Right renal cortex interstitium (tissue), 3 donors: ENCODE measurements at regions not wholly inside any gene's neighbourhood (a gene's known extent, or its start where the extent isn't known, plus 50 kb on each side); places are given as distances from the start of the nearest gene placed in this dataset.
"Not testable (repeated sequence)": the region's sequence is repeated elsewhere in the genome, so short reads cannot be mapped to it uniquely, and the experiment has no call there.

ENCODE experiments used
- DNase-seq, 3 donors: peaks; one replicate each; pipeline ENCODE4 v3.0.0-alpha.2; 2013; ENCODE audit warnings: low read depth in 3 of 3, low spot score in 2 of 3

DNA sequence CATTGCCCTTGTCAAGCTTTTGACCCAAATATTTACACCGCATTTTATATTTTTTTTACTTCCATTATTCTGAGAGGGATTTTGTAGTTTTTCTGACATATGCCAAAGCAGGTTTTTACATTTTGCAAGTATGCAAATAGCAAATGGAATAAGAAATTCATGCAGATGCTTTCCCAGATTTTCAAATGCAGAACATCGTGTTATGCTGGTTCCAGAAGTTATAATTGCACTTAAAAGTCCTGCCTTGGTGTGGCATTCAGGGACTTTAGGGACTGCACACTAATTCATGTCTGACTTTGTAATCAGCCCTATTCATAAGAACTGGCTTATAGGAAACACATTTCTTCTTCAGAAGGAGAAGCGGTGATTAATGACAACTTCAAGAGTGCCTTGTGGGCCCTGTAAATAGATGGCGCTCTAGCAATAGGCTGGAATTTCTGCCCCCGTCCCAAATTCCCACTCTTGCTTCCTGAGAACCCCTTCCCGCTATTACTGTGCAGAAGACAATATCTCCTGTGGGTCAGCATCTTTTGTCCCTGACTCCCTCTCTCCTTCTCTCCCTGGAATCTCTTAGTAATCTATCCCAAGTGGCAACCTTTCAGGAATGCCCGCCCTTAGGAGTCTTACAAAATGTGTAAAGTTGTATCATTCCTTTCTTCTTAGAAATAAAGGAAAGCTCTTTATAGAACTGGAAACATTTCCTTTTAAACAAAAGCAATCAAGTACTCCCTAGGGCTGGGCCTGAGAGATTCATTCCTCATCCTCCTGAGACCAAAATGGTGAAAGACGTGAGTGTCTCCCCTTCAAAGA, 264.0 kb downstream of the INHBA start:
- DNase-seq: no peak

DNA sequence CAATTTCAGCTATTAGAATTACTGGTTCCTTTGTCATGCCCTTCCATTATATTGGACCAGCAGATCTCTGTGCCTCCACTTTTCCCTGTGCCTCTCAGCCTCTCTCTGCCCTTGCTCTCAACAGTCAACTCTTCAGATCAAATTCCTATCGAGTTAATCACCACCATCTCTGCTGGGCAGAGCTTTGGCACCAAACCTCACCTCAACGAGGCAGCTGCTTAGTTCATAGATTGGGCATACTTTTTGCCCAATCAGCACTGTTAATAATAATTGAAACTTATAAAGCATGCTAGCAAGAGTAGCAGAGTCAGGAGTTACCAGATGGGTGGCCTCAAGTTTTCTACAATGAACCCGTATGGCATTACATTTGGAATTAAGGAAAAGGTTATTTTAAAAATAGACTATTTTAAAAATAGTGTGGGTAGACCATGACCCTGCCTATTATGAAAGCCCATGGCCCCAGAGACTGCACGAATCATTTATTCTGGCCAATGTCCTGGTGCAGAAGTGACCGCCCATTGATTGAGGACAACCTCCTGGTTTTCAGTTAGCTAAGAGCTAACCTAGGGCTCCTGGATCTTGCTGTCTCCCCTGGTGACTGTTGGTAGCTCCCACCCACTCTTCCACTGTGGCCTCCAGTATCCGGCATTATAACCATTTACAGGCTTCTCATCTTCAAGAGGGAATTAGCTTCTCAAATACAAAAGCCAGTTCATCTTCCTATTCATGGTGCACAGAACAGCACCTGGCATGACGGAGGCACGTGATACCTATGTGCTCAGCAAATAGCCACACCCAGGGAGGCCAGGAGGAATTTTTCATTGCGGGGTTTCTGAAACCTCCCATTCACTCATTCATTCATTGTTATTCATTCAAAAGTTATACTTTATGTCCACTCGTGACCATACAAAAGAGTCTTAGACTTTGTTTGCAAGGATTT, 265.4 kb downstream of the INHBA start:
- no peak for DNase-seq

DNA sequence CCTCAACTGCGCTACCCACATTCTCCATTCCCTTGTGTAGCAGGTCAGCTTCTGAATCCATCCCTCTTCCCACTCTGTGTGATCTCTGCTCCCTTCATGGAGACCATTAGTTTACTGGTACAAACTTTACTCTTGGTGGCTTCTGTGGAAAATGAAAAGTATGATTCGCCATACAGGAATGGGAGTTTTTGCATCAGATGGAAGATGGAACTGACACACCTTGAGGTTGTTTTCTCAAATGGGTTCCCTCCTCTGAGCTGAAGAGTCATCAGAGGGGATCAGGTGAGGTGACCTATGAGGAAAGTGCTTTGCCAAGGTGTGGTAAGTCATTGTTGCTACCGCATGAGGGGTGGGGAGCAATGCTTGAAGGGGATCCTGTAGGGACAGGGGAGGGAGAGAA, 266.8 kb downstream of the INHBA start:
- DNase-seq: no peak

DNA sequence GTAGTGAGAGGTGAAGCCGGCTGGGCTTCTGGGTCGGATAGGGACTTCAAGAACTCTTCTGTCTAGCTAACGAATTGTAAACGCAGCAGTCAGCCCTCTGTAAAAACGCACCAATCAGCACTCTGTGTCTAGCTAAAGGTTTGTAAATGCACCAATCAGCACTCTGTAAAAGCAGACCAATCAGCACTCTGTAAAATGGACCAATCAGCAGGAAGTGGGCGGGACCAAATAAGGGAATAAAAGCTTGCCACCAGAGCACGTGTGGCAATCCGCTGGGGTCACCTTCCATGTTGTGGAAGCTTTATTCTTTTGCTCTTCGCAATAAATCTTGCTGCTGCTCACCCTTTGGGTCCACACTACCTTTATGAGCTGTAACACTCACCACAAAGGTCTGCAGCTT, 267.9 kb downstream of the INHBA start:
- not testable (repeated sequence) for DNase-seq

DNA sequence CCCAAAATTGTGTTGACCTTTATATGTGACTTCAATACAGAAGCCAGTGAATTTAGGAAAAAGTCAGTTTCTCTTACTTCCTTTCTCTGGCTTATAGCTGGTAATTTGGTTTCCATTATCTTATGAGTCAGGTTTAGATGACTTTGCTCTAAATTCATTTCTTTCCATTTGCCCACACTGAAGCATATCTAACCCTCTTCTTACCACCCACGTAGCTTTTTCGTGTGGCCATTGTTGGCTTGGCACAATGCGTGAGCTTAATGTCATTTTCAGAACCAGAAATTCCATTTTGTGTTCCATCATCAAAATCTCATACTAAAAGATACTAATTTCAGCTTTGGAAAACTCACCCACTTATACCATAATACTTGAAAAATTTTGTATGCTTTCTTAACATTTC, 271.2 kb downstream of the INHBA start:
- no peak for DNase-seq

DNA sequence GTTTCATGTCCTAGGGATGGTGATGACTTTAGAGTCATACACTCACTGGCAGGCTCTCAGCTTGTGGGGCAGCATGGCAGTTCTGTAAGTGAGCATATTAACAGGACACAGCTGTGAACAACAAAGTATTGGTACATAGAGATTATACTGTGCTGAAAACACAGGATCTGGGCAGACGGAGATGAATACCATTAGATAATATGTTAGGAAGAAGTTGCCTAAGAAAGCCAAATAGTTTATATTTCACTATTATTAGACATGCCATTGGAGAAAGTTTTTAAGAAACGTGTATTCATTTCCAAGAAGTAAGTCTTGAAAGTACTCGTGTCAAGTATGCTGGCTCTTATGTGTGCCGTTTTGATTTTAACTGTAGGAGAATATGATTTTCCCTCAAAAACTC, 274.5 kb downstream of the INHBA start:
- DNase-seq: no peak

DNA sequence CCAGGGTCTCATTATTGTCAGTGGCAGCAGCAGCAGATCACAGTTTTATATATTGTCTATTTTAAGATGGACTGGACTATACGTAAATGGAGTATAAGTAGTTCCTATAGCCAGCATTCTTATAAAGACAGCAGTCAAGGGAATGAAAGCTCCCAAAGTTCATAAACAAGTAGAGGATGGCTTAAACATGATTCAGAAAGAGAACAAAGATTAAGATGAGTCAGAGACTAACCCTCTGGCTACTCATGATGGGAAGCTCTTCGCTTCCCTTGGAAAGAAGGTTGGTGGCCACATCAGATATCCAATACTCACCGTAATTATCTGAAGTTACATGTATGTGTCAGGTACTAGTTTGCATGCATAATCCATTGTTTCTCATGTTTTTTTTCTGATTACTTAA, 277.0 kb downstream of the INHBA start:
- DNase-seq: no peak

DNA sequence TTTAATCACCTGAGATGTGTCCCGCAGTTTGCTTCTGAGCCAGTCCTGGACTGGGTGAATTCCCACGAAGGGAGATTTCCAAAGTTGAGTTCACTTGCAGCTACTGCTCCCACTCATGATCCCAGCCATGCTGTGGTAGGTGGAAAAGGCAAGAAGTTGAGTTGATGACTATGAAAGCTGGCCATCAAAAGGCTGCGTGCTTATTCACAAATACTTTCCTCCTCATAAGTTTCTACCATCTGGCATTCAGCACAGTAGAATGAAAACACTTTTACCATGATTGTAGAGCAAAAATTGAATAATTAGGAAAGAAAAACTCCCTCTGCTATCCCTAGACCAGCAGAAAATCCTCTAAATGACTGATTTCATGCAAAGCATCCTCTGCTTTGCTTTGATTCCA, 281.8 kb downstream of the INHBA start:
- DNase-seq: no peak

DNA sequence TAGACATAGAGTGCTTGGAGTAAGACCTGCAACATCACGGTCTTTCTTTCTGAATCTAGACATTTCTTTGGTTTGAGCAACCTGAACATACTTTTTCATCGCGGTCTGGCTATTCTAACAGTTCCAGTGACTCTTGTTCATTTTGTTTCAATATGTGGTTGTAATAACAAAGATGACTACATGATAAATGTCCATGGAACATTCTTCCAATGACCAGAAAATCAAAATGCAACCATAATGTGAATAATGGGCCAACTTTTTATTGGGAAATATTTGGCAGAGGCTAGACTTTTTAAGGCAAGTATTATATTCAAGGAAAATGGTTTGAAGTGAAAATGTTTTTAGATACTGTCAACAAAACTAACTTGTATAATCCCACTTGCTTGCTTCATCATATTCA, 282.5 kb downstream of the INHBA start:
- no peak for DNase-seq

DNA sequence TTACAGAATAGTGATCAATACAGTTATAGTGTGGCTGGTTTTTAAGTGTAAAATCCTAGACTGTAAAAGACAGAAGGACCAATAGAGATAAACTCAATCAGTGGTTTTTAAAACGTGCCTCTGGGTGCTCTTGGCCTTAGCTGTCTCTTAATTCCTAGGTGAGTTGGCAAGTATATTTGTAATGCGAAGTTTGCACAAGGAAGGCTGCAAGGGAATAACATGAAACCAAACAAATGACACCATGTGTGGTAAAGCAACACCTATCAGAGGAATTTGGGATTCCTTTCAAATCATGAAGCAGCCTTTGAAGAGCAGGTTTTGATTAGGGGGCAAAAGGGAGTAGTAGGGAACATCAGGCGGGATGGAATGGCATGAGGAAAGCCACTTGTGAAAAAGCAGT, 284.6 kb downstream of the INHBA start:
- DNase-seq: no peak

DNA sequence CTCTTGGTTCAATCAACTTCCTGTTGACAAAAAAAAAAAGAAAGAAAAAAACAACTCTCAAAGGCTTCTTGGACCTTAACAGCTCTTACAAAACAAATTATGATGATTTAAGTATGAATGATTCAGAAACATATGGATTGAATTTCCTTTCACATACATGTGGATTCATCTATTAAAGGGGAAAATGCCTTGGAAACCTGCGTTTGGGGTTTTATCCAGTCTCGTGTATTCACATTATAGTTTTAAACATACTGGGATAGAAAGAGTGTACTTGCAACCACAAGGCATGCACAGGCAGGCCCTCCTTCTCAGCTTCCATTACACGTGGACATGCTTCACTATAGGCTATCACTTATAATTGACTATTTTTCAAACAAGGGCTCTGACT, 286.7 kb downstream of the INHBA start:
- no peak for DNase-seq

DNA sequence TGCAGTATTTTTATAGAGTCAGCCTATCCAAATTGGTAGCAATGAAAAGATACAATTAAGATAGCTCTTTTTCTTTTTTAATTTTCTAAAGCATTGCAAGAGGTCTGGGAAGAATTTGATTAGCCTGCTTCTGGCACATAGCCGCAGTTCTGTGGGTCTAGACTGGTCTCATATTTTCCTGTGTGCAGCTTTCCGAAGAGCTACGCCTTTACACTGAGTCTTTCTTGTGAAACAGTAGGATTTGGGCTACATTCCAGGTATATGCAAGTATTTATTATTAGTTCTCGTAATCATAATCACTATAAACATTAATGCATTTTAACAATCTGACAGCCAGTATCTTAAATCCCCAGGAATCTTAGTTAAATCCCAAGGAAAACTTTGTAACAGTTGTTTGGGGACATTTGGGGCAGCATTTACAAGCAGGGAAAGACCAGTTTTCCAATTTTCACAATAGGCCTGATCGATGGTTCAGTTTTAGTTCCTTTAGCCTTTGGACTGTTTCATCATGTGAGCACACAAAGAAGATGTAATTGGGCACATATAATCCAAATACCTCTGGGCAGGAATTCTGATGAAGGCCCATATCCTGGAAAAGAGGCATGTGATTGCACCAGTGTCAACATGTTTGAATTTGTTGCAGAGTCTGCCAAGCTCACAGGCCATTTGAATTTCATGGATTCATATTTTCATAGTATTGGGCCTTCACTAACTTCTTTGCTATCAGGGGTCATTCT, 287.3 kb downstream of the INHBA start:
- no peak for DNase-seq

DNA sequence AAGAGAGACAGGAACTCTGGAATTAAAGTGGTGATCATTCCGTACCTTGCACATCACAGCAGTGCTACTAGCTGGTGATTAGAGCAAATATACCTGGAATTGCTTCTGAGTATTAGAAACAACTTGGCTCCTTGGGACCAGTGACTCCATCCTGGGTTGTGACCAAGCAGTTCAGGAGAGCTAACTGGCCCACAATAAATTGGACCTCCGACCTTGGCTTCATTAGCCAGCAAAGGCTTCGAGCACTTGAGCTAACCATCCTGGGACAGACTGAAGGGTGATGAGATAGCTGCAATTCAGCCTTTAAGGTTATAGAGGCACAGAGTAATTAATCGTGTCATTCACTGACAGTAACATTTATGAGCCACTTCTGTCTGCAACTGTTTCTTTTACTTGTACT, 287.8 kb downstream of the INHBA start:
- DNase-seq: no peak

DNA sequence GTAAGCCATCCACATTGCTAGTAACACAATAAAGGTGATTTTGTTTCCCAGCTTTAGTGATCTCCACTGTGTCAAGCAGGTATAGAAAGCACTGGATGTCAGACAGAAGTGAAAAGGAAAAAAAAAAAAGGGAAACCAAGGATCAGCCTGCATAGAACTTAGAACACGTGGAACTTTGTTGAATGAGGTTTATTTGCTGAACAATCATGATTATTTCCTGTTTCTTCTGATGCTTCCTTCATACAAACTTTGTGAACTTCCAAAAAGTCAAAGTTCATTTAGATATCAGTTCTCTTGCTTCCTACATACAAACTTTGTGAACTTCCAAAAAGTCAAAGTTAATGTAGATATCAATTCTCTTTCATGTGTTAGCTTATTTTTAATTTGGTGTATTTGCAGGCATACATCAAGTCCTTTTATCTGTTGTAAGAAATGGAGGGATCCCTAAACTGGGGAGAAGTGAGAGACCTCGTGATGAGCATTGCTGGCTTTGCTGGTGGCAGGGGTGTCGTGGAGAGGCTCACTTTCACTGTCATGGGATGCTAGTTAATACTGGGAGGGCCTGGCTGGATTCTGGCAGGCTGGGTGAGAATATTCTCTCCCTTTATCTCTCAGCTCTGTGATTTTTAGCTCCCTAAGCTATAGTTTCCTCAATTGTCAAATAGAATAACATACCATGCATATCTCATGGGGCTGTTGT, 298.4 kb downstream of the INHBA start:
- DNase-seq: no peak

DNA sequence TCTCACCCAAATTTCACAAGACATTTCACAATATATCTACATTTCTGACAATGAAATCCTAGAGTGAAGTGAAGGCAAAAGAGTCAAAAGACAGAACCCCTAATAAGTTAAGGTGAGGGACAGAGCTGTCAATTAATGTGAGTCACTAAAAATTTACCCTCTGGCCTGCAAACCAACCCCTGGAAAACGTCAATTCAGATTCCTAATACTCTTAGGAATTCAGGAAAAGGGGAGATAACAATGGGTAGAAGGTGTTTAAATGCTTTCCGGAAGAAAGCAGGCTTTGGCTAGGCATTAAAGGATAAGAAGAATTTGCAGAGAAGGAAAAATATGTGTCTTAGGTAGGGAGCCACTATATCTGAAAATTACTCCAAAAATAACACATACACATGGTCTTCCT, 299.6 kb downstream of the INHBA start:
- no peak for DNase-seq

DNA sequence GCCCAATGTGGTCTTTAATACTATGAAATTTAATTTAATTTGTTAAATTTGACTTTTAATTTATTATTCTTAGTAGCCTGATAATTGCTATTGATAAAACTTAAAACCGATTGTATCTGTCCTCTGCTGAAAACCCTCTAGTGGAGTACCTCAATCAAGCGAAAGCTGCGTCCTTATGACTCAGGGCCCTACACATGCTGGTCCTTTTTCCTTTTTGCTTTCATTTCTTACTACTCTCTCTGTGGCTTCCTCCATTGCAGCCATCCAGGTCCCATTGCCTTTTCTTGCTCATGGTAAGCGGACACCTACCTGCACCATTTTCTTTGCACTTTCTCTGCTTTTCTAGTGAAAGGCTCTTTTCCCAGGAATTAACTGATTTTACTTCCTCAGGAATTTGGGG, 301.1 kb downstream of the INHBA start:
- DNase-seq: no peak

DNA sequence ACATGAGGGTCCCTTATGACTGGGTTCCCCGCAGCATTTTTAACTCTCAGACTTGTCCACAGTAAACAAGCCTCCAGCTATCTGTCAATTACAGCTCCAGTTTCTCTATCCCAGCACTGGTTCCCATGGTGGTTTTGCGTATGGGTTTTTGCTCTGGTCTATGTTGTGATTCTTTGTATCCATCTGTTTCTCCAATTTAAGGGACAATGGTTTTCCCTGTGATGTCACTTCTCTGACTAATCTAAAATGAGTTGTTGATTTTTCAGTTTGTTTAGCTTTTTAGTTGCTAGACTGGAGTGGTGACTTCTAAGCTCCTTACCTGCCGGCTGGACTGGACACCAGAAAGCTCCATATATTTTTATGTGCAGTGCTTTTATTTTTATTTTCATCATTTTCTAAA, 303.7 kb downstream of the INHBA start:
- no peak for DNase-seq

DNA sequence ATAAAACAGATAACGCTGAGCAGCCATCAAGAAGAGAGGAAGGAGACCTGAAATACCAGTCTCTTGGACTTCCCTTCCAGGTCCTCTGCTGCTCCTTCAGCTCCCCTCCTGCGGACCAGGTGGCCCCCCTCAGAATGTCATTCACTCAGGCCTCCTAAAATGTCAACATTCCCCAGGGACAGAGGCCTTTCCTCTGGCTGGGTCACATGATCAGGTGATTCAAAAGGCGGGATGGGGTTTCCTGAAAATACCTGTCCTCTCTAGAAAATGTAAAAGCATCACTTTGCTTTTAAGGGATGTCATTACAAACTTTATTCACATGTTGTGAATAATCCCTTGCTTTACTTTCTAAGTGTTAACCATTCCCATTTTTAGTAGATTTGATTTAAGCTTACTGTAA, 311.1 kb downstream of the INHBA start:
- DNase-seq: no peak

DNA sequence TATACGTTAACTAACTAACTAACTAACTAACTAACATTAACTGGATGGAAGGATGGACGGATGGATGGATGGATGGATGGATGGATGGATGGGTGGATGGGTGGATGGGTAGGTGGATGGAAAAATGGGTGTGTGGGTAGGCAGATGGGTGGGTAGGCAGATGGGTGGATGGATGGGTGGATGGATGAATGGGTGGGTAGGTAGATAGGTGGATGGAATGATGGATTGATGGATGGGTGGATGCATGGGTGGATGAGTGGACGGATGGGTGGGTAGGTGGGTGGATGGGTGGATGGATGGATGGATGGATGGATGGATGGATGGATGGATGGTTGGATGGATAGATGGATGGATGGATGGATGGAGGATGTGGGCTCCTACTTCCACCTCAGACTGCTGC, 314.0 kb downstream of the INHBA start:
- not testable (repeated sequence) for DNase-seq

DNA sequence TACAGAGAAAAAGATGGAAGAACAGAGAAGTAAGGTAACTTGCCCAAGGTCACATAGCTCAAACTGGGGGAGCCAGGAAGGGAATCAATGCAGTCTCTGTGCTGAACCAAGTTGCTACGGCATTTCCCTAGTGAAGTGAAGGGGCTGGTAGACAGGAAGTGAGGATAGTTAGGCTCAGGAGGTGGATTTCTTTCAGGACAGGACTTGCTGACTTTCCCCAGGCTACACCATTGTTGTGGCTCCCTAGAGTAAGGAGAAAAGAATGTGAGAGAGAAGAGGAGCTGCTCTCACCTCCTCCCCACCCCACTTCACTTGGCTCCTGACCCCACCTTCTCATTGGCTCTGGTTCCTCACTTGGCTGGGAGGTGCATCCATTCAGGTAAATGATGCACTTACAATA, 316.9 kb downstream of the INHBA start:
- no peak for DNase-seq

DNA sequence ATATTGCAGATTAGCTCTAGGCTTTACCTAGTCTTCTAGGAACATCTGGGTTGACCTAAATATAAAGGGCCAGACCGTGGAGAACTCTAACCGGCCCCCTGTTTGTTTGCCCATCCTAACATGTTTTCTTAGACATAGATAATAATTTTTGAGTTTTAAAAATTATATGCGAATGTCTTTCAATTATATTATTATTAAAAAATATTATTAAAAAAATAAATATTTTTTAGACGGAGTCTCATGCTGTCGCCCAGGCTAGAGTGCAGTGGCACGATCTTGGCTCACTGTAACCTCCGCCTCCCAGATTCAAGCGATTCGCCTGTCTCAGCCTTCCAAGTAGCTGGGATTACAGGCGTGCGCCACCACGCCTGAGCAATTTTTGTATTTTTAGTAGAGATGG, 318.5 kb downstream of the INHBA start:
- no peak for DNase-seq
